ENCODE measurements at regions not wholly inside any gene's neighbourhood (a gene's known extent, or its start where the extent isn't known, plus 50 kb on each side); places are given as distances from the start of the nearest gene placed in this dataset.

DNA sequence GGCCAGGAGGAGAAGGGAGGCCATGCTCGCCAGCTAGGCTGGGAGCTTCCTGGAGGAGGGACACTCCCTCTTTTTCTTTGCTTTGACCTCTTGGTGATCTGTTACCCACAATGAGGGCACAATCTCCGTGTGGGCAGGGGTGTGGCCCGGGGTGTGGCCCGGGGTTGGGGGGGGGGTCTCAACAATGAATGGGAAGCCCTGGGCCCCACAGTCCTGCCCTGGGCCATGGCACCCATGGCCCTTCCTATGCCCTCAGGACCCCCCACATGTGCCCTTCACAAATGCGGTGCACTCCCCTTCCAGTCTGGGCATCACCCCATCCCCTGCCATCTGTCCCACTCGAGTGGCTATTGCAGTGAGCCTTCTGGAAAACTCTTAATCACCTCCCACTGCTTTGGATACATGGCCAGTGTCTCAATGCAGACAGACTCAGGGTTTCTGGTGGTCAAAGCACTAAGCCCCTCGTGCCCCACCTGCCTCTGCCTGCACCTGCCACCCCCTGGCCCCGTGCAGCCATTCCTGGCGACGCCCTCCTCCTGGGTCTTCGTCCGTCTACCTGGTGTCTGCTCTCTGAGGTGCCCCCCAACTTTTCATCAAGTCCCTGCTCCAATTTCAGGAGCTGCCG is 611.3 kb downstream of the TBC1D22A start:
- in situ Hi-C loops (cut with MboI; ENCODE audit: low sequenced_read_pairs): no loop called here
- no peak overlapping the region for H3K9ac ChIP-seq (ENCODE audit: low read depth, low read length)

More for the DNA sequence above, 611.3 kb downstream of the TBC1D22A start:
- H2AK9ac ChIP-seq (replicated peaks; ENCODE audit: low read depth, low read length, poor library complexity): no peak overlapping the region
- H2BK5ac ChIP-seq (ENCODE audit: low read depth, low read length, poor library complexity, severe bottlenecking): no peak overlapping the region
- H3K79me1 ChIP-seq (ENCODE audit: low read depth in 1 of 2, low read length in 2 of 2): no peaks in the 10 kb centered on the region
- no peaks in the 10 kb centered on the region for H3K27me3 ChIP-seq (ENCODE audit: control insufficient read depth, insufficient read depth, low read length)
- no peak overlapping the region for H3K4me3 ChIP-seq (ENCODE audit: insufficient read depth, low read depth, low read length)
- no peak overlapping the region for H3K4ac ChIP-seq (ENCODE audit: low read depth, low read length)
- H3K14ac ChIP-seq (replicated peaks; ENCODE audit: low read depth, low read length): no peak overlapping the region
- no peak overlapping the region for H2BK20ac ChIP-seq (ENCODE audit: low read depth, low read length)
- ChIA-PET POLR2A (ENCODE audit: unreplicated experiment) (no interaction called here), CTCF (no interaction called here)
- H4K91ac ChIP-seq (ENCODE audit: insufficient read depth, low read depth, low read length): no peak overlapping the region
- peaks cover 5% of the 10 kb centered on the region for H3K9me3 ChIP-seq (ENCODE audit: control insufficient read depth, insufficient read depth, low read length)
- no peak overlapping the region for H2AFZ ChIP-seq (replicated peaks; ENCODE audit: low read length, poor library complexity)
- no peaks in the 10 kb centered on the region for H3K36me3 ChIP-seq (ENCODE audit: control insufficient read depth, insufficient read depth, low read length)
- no peaks in the 10 kb centered on the region for H4K20me1 ChIP-seq (ENCODE audit: insufficient read depth, low read length)
- no peak overlapping the region for H2BK120ac ChIP-seq (ENCODE audit: low read depth, low read length)
- DNase-seq (no peak), ATAC-seq (ENCODE audit: low read depth) (no peak)
- no peak overlapping the region for H4K5ac ChIP-seq (ENCODE audit: low read depth, low read length)
- TF ChIP-seq CEBPB (IDR thresholded peaks at IDR 0.05; ENCODE audit: low read depth, low read length) (no peak), MAFK (IDR thresholded peaks at IDR 0.05; ENCODE audit: low read depth, low read length) (no peak), RCOR1 (IDR thresholded peaks at IDR 0.05; ENCODE audit: insufficient replicate concordance, low read length) (no peak), SMC3 (IDR thresholded peaks at IDR 0.05; ENCODE audit: low read depth, low read length) (no peak), RAD21 (IDR thresholded peaks at IDR 0.05; ENCODE audit: low read length) (no peak), CHD1 (IDR thresholded peaks at IDR 0.05; ENCODE audit: low read depth, low read length) (no peak), POLR2A (IDR thresholded peaks at IDR 0.05; ENCODE audit: low read depth, low read length) (no peak), MAZ (IDR thresholded peaks at IDR 0.05; ENCODE audit: borderline replicate concordance, low read depth, low read length) (no peak), NFE2L2 (IDR thresholded peaks at IDR 0.05; ENCODE audit: low read depth, low read length) (no peak), MXI1 (IDR thresholded peaks at IDR 0.05; ENCODE audit: borderline replicate concordance, low read depth, low read length) (no peak), FOS (IDR thresholded peaks at IDR 0.05; ENCODE audit: low read depth, low read length) (no peak), BHLHE40 (IDR thresholded peaks at IDR 0.05; ENCODE audit: low read depth, low read length) (no peak)
- TF ChIP-seq, protein P1, sequence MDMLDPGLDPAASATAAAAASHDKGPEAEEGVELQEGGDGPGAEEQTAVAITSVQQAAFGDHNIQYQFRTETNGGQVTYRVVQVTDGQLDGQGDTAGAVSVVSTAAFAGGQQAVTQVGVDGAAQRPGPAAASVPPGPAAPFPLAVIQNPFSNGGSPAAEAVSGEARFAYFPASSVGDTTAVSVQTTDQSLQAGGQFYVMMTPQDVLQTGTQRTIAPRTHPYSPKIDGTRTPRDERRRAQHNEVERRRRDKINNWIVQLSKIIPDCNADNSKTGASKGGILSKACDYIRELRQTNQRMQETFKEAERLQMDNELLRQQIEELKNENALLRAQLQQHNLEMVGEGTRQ (IDR thresholded peaks at IDR 0.05; ENCODE audit: low read depth, low read length): no peak
- TF ChIP-seq, protein P2, sequence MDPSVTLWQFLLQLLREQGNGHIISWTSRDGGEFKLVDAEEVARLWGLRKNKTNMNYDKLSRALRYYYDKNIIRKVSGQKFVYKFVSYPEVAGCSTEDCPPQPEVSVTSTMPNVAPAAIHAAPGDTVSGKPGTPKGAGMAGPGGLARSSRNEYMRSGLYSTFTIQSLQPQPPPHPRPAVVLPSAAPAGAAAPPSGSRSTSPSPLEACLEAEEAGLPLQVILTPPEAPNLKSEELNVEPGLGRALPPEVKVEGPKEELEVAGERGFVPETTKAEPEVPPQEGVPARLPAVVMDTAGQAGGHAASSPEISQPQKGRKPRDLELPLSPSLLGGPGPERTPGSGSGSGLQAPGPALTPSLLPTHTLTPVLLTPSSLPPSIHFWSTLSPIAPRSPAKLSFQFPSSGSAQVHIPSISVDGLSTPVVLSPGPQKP (IDR thresholded peaks at IDR 0.05; ENCODE audit: borderline replicate concordance, low read depth, low read length): no peak
- TF ChIP-seq, protein P3, sequence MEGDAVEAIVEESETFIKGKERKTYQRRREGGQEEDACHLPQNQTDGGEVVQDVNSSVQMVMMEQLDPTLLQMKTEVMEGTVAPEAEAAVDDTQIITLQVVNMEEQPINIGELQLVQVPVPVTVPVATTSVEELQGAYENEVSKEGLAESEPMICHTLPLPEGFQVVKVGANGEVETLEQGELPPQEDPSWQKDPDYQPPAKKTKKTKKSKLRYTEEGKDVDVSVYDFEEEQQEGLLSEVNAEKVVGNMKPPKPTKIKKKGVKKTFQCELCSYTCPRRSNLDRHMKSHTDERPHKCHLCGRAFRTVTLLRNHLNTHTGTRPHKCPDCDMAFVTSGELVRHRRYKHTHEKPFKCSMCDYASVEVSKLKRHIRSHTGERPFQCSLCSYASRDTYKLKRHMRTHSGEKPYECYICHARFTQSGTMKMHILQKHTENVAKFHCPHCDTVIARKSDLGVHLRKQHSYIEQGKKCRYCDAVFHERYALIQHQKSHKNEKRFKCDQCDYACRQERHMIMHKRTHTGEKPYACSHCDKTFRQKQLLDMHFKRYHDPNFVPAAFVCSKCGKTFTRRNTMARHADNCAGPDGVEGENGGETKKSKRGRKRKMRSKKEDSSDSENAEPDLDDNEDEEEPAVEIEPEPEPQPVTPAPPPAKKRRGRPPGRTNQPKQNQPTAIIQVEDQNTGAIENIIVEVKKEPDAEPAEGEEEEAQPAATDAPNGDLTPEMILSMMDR (conservative IDR thresholded peaks at IDR 0.05; ENCODE audit: low read depth, low read length): no peak
- no peak overlapping the region for H3K23ac ChIP-seq (ENCODE audit: low read depth, low read length)
- no peak overlapping the region for H3K4me2 ChIP-seq (ENCODE audit: low read depth, low read length)
- BruUV-seq (replicated peaks): no TSS peak
- H3K27ac ChIP-seq (ENCODE audit: insufficient read depth, low read length): no peak overlapping the region
- dilution Hi-C loops (cut with HindIII; ENCODE audit: low sequenced_read_pairs, unreplicated experiment): no loop called here
- H4K8ac ChIP-seq (ENCODE audit: low read depth in 2 of 2, low read length in 2 of 2): no peak overlapping the region
- no peak overlapping the region for H2AK5ac ChIP-seq (ENCODE audit: low read depth, low read length)
- WGBS, 2 experiments (ENCODE audit: extremely low coverage in 2 of 2, insufficient read length in 1 of 2): 63% methylated on average over 2 of the region's 13 CpGs; no CpG with 5 or more reads in 1 of the 2 experiments
- no peaks in the 10 kb centered on the region for H3K4me1 ChIP-seq (ENCODE audit: control insufficient read depth, insufficient read depth, low read length)
- H2BK15ac ChIP-seq (ENCODE audit: low read depth, low read length): no peak overlapping the region
- no peak overlapping the region for H3K18ac ChIP-seq (ENCODE audit: low read depth, low read length)
- no peaks in the 10 kb centered on the region for H3K9me1 ChIP-seq (ENCODE audit: insufficient read depth, low read length)
- H3K56ac ChIP-seq (ENCODE audit: extremely low read depth, insufficient read depth, low read length): no peak overlapping the region
- intact Hi-C loops (cut with micrococcal nuclease): no loop called here

All from IMR-90 (cell line).